GM12873 (cell line): ENCODE measurements at regions not wholly inside any gene's neighbourhood (a gene's known extent, or its start where the extent isn't known, plus 50 kb on each side); places are given as distances from the start of the nearest gene placed in this dataset.

Source experiments
- CTCF ChIP-seq: IDR thresholded peaks from 2 replicates; pipeline ENCODE4 v1.5.1; 2012; ENCODE audit warnings: low read depth, mild to moderate bottlenecking, moderate library complexity, low read length, control low read depth; ENCODE audit not compliant: insufficient read depth; ENCODE audit errors: missing control alignments

- TF ChIP-seq CTCF, result peak; percentile 20
These were observed 244.1 kb upstream of the PDZRN3 start for GRCh38 chr3:73868688-73869315.

- no peak for TF ChIP-seq CTCF
These were observed 242.8 kb upstream of the PDZRN3 start for GRCh38 chr3:73867524-73867923.

- TF ChIP-seq CTCF, result no peak
These were observed 242.1 kb upstream of the PDZRN3 start for GRCh38 chr3:73866846-73867245.

- no peak for TF ChIP-seq CTCF
These were observed 238.9 kb upstream of the PDZRN3 start for GRCh38 chr3:73863546-73864079.

GRCh38 chr3:73855813-73856212 is 231.1 kb upstream of the PDZRN3 start:
- no peak for TF ChIP-seq CTCF

- peak; percentile 38 for TF ChIP-seq CTCF
These were observed 223.6 kb upstream of the PDZRN3 start for GRCh38 chr3:73848173-73848906.

GRCh38 chr3:73846951-73847350 is 222.2 kb upstream of the PDZRN3 start:
- TF ChIP-seq CTCF, result no peak
